ENCODE measurements at regions not wholly inside any gene's neighbourhood (a gene's known extent, or its start where the extent isn't known, plus 50 kb on each side); places are given as distances from the start of the nearest gene placed in this dataset.

DNA sequence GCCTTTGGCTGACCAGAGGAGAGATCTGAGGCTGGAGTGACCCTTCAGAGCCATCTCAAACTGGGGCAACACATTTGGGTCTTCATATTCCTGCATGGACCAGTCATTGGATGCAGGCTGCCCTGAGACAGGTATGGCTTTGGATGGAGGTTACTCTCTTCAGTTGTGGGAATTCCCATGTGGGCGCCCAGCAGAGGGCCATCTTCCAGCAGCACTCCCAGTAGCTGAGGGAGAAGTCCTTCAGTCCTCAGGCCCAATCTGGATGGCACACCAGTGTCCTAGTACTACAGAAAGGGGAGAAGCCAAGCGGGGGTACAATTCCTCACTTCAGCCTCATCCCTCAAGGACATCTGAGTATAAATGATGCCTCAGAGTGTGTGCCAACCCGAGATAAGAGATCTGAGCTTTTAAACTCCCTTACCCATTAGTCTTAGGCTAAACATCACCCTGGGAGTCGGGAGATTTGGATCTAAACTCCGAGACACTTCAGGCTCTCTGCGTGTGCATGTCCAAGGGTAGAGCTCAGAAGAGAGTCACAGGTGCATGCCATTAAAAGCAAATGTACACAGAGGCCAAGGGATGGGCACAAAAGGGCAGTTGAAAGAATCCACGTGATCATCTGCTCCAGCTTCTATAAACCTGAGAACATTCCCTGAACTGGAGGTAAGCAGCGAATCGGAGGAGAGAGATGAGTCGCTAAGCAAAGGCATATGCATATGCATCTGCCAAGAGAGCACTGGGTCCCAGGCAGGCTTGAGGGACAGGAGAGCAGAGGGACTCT lies 204.6 kb downstream of the CD83 start:
- DNase-seq = no peak
- Mint-ChIP-seq H3K4me1 (ENCODE audit: low read depth, unreplicated experiment) (peaks cover 13% of the 10 kb centered on the region), H3K27me3 (ENCODE audit: unreplicated experiment) (no peaks in the 10 kb centered on the region), H3K9me3 (ENCODE audit: unreplicated experiment) (peaks cover under 1% of the 10 kb centered on the region), H3K27ac (ENCODE audit: unreplicated experiment) (no peak overlapping the region), H3K4me3 (ENCODE audit: unreplicated experiment) (no peak overlapping the region), H3K36me3 (ENCODE audit: unreplicated experiment) (no peaks in the 10 kb centered on the region)
- TF ChIP-seq, protein P1, sequence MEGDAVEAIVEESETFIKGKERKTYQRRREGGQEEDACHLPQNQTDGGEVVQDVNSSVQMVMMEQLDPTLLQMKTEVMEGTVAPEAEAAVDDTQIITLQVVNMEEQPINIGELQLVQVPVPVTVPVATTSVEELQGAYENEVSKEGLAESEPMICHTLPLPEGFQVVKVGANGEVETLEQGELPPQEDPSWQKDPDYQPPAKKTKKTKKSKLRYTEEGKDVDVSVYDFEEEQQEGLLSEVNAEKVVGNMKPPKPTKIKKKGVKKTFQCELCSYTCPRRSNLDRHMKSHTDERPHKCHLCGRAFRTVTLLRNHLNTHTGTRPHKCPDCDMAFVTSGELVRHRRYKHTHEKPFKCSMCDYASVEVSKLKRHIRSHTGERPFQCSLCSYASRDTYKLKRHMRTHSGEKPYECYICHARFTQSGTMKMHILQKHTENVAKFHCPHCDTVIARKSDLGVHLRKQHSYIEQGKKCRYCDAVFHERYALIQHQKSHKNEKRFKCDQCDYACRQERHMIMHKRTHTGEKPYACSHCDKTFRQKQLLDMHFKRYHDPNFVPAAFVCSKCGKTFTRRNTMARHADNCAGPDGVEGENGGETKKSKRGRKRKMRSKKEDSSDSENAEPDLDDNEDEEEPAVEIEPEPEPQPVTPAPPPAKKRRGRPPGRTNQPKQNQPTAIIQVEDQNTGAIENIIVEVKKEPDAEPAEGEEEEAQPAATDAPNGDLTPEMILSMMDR (IDR thresholded peaks at IDR 0.05; ENCODE audit: partially characterized antibody, unreplicated experiment) = no peak

- Mint-ChIP-seq H3K4me3 (ENCODE audit: unreplicated experiment) (no peak overlapping the region), H3K4me1 (ENCODE audit: low read depth, unreplicated experiment) (peaks cover 7% of the 10 kb centered on the region), H3K27ac (ENCODE audit: unreplicated experiment) (no peak overlapping the region), H3K27me3 (ENCODE audit: unreplicated experiment) (peaks cover 2% of the 10 kb centered on the region), H3K9me3 (ENCODE audit: unreplicated experiment) (peaks cover 2% of the 10 kb centered on the region), H3K36me3 (ENCODE audit: unreplicated experiment) (no peaks in the 10 kb centered on the region)
- DNase-seq = no peak
- TF ChIP-seq, protein P1 (IDR thresholded peaks at IDR 0.05; ENCODE audit: partially characterized antibody, unreplicated experiment) = no peak
These were observed 205.3 kb downstream of the CD83 start for GRCh38 chr6:14322841-14323240.

DNA sequence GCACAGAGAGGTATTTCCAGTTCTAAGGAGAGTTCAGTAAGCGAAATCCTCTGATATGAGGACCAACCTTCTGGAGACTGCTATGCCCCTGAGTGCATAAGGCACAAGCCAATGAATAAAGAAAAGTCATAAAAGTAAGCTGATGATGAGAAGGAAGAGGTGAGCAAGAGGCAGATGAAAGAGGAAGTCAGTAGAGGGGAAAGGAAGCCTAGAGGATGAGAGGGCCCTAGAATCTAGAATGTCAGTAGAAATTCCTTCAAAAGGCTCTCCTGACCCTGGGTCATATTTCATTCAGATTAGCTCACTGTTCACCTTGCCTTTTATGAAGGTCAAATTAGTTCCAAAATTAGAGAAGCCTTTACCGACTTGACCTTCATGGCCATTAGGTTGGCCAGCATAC lies 209.2 kb downstream of the CD83 start:
- no peak for DNase-seq
- TF ChIP-seq, protein P1 (IDR thresholded peaks at IDR 0.05; ENCODE audit: partially characterized antibody, unreplicated experiment) = no peak
- H3K36me3 Mint-ChIP-seq (ENCODE audit: unreplicated experiment) = peaks cover 5% of the 10 kb centered on the region

DNA sequence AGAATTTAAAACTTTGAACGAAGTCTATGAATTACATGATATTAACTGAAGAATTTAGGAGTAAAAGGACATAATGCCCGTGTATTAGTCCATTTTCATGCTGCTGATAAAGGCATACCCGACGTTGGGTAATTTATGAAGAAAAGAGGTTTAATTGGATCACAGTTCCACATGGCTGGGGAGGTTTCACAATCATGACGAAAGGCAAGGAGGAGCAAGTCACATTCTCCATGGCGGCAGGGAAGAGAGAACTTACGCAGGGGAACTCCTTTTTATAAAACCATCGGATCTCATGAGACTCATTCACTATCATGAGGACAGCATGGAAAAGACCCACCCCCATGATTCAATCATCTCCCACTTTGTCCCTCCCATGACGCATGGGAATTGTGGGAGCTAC lies 210.6 kb downstream of the CD83 start:
- peaks cover 5% of the 10 kb centered on the region for H3K36me3 Mint-ChIP-seq (ENCODE audit: unreplicated experiment)

More for the DNA sequence above, 209.2 kb downstream of the CD83 start:
- Mint-ChIP-seq H3K27ac (ENCODE audit: unreplicated experiment) (no peak overlapping the region), H3K9me3 (ENCODE audit: unreplicated experiment) (peaks cover 2% of the 10 kb centered on the region), H3K4me1 (ENCODE audit: low read depth, unreplicated experiment) (no peaks in the 10 kb centered on the region), H3K27me3 (ENCODE audit: unreplicated experiment) (peaks cover 10% of the 10 kb centered on the region), H3K4me3 (ENCODE audit: unreplicated experiment) (no peak overlapping the region)

More for the DNA sequence above, 210.6 kb downstream of the CD83 start:
- Mint-ChIP-seq H3K27ac (ENCODE audit: unreplicated experiment) (no peak overlapping the region), H3K9me3 (ENCODE audit: unreplicated experiment) (peaks cover 2% of the 10 kb centered on the region), H3K27me3 (ENCODE audit: unreplicated experiment) (peaks cover 10% of the 10 kb centered on the region), H3K4me3 (ENCODE audit: unreplicated experiment) (no peak overlapping the region), H3K4me1 (ENCODE audit: low read depth, unreplicated experiment) (no peaks in the 10 kb centered on the region)
- DNase-seq = no peak
- TF ChIP-seq, protein P1 (IDR thresholded peaks at IDR 0.05; ENCODE audit: partially characterized antibody, unreplicated experiment) = no peak

Measured in glutamatergic neuron (in vitro differentiated cells).